HCT116 (cell line): ENCODE measurements at regions not wholly inside any gene's neighbourhood (a gene's known extent, or its start where the extent isn't known, plus 50 kb on each side); places are given as distances from the start of the nearest gene placed in this dataset.

ENCODE experiments used
- ATAC-seq: fragments of 200-7000 bp; cut with Tn5 transposase; 2 replicates; pipeline ENCODE4 v1.9.1; 2020; ENCODE audit warnings: mild to moderate bottlenecking, moderate library complexity
- BruUV-seq: library from RNA; stranded (reverse); fragments of 400-500 nt; replicated peaks from 2 replicates; lab custom pipeline; 2021; lab: Mats Ljungman, UMichigan
- CTCF ChIA-PET: fragments of 300-600 bp; sonication (Branson Sonifier 250); formaldehyde crosslinking; loops from one replicate; lab custom pipeline; 2021; ENCODE audit warnings: antibody characterized with exemption; lab: Charles Lee
- POLR2A ChIA-PET: fragments of 300-600, 350-600 bp; sonication (Branson Sonifier 250); formaldehyde crosslinking; loops from one replicate; lab custom pipeline; 2021; ENCODE audit warnings: antibody characterized with exemption; lab: Charles Lee
- RAD21 ChIA-PET, 2 experiments: fragments of 300-600 bp; sonication (Branson Sonifier 250); formaldehyde crosslinking; loops; one replicate each; lab custom pipeline; 2023; ENCODE audit warnings: low total read pairs in 2 of 2; ENCODE audit not compliant: uncharacterized antibody in 2 of 2, unreplicated experiment in 2 of 2, low non-redundant PET in 1 of 2; lab: Charles Lee
- DNase-seq: peaks from one replicate; pipeline ENCODE4 v3.0.0-alpha.2; 2010; ENCODE audit warnings: low read depth, low spot score
- H2AFZ ChIP-seq: fragments of 200-600 bp; shearing (Covaris generic), sonication (generic); 2 replicates; pipeline ENCODE4 v1.6.1; 2017; ENCODE audit warnings: low read depth, mixed run types, mixed read lengths, antibody characterized with exemption, low read length; ENCODE audit not compliant: poor library complexity, severe bottlenecking
- H3K27ac ChIP-seq: 2 replicates; pipeline ENCODE4 v1.5.1; 2012; ENCODE audit warnings: low read depth, low read length
- H3K27me3 ChIP-seq: fragments of 200-600 bp; sonication (generic); 2 replicates; pipeline ENCODE4 v1.6.1; 2016; ENCODE audit warnings: mixed run types, low read length, mixed read lengths; ENCODE audit not compliant: insufficient read depth
- H3K36me3 ChIP-seq, 2 experiments: fragments of 200-500 bp in 1 of 2; fragments of 200-600 bp in 1 of 2; sonication (Bioruptor generic) in 1 of 2; sonication (generic) in 1 of 2; 2 replicates each; pipeline versions ENCODE4 v1.5.1 to v1.6.1; 2014 to 2016; ENCODE audit warnings: low read length in 2 of 2, inconsistent platforms in 1 of 2, mixed read lengths in 1 of 2, mixed run types in 1 of 2; ENCODE audit not compliant: insufficient read depth in 2 of 2, control insufficient read depth in 1 of 2
- H3K4me1 ChIP-seq, 2 experiments: fragments of 200-600 bp in 1 of 2; sonication (generic) in 1 of 2; 2 replicates each; pipeline versions ENCODE4 v1.5.1 to v1.6.1; 2012 to 2017; ENCODE audit warnings: low read length in 2 of 2, inconsistent platforms in 1 of 2, mild to moderate bottlenecking in 1 of 2, mixed read lengths in 1 of 2, mixed run types in 1 of 2, moderate library complexity in 1 of 2; ENCODE audit not compliant: insufficient read depth in 2 of 2, control insufficient read depth in 1 of 2
- H3K4me2 ChIP-seq: fragments of 200-600 bp; sonication (generic); 2 replicates; pipeline ENCODE4 v1.6.1; 2017; ENCODE audit warnings: mixed run types, low read length, mixed read lengths
- H3K4me3 ChIP-seq, 2 experiments: fragments of 200-600 bp in 1 of 2; sonication (generic) in 1 of 2; replicated peaks in 1 of 2; 2 replicates each; pipeline ENCODE4 v1.5.1; 2011 to 2016; ENCODE audit warnings: low read length in 2 of 2, control low read depth in 1 of 2, low read depth in 1 of 2, mild to moderate bottlenecking in 1 of 2, mixed read lengths in 1 of 2, mixed run types in 1 of 2
- H3K79me2 ChIP-seq: fragments of 200-600 bp; sonication (generic); 2 replicates; pipeline ENCODE4 v1.6.1; 2017; ENCODE audit warnings: mild to moderate bottlenecking, mixed run types, low read length, moderate library complexity, mixed read lengths; ENCODE audit not compliant: insufficient read depth
- H3K9ac ChIP-seq: fragments of 200-600 bp; sonication (generic); 2 replicates; pipeline ENCODE4 v1.6.1; 2016; ENCODE audit warnings: low read length, mixed read lengths
- H3K9me2 ChIP-seq: fragments of 200-600 bp; sonication (generic), shearing (Covaris generic); 2 replicates; pipeline ENCODE4 v1.6.1; 2017; ENCODE audit warnings: mixed run types, mild to moderate bottlenecking, moderate library complexity; ENCODE audit not compliant: insufficient read depth
- H3K9me3 ChIP-seq, 2 experiments: fragments of 200-500 bp in 1 of 2; fragments of 200-600 bp in 1 of 2; sonication (Bioruptor generic) in 1 of 2; sonication (generic) in 1 of 2; 2 replicates each; pipeline ENCODE4 v1.6.1; 2014 to 2017; ENCODE audit warnings: low read length in 2 of 2, mixed read lengths in 2 of 2, inconsistent platforms in 1 of 2, low read depth in 1 of 2, mild to moderate bottlenecking in 1 of 2, mixed run types in 1 of 2, moderate library complexity in 1 of 2; ENCODE audit not compliant: control insufficient read depth in 1 of 2, insufficient read depth in 1 of 2
- H4K20me1 ChIP-seq: fragments of 200-600 bp; sonication (generic), shearing (Covaris generic); 2 replicates; pipeline ENCODE4 v1.6.1; 2017; ENCODE audit warnings: mixed run types, mild to moderate bottlenecking, moderate library complexity; ENCODE audit not compliant: insufficient read depth
- ATF3 ChIP-seq: IDR thresholded peaks from 2 replicates; pipeline ENCODE4 v1.6.1; 2012
- CEBPB ChIP-seq: IDR thresholded peaks from 2 replicates; pipeline ENCODE4 v1.6.1; 2012; ENCODE audit warnings: low read depth
- CTCF ChIP-seq, 3 experiments: fragments of 200-600 bp in 1 of 3; sonication (generic) in 1 of 3; IDR thresholded peaks in 2 of 3; conservative IDR thresholded peaks in 1 of 3; 2 replicates each; pipeline ENCODE4 v1.5.1; 2012 to 2017; ENCODE audit warnings: low read depth in 2 of 3, low read length in 2 of 3, antibody characterized with exemption in 1 of 3, borderline replicate concordance in 1 of 3, control low read depth in 1 of 3, mild to moderate bottlenecking in 1 of 3, mixed read lengths in 1 of 3, mixed run types in 1 of 3, moderate library complexity in 1 of 3; ENCODE audit not compliant: insufficient read depth in 1 of 3
- EGR1 ChIP-seq: IDR thresholded peaks from 2 replicates; pipeline ENCODE4 v1.6.1; 2012; ENCODE audit warnings: low read depth
- ELF1 ChIP-seq: IDR thresholded peaks from 2 replicates; pipeline ENCODE4 v1.6.1; 2012; ENCODE audit warnings: low read depth, borderline replicate concordance
- EZH2 ChIP-seq: fragments of 200-600 bp; sonication (generic); IDR thresholded peaks from 2 replicates; pipeline ENCODE4 v1.6.1; 2017; ENCODE audit warnings: antibody characterized with exemption, mixed run types
- FOSL1 ChIP-seq: IDR thresholded peaks from 2 replicates; pipeline ENCODE4 v1.6.1; 2012; ENCODE audit warnings: low read depth
- JUND ChIP-seq: IDR thresholded peaks from 2 replicates; pipeline ENCODE4 v1.6.1; 2012
- POLR2AphosphoS5 ChIP-seq: IDR thresholded peaks from 2 replicates; pipeline ENCODE4 v1.6.1; 2011; ENCODE audit warnings: mild to moderate bottlenecking, low read depth, low read length, moderate library complexity
- RAD21 ChIP-seq: IDR thresholded peaks from 2 replicates; pipeline ENCODE4 v1.6.1; 2012; ENCODE audit warnings: low read depth, mild to moderate bottlenecking
- SP1 ChIP-seq: IDR thresholded peaks from 2 replicates; pipeline ENCODE4 v1.6.1; 2012; ENCODE audit warnings: low read depth
- TCF7L2 ChIP-seq: IDR thresholded peaks from 2 replicates; pipeline ENCODE4 v1.7.0; 2011; ENCODE audit warnings: borderline replicate concordance, inconsistent platforms; ENCODE audit not compliant: insufficient read depth, insufficient read length; ENCODE audit errors: extremely low read depth
- ZBTB33 ChIP-seq: IDR thresholded peaks from 2 replicates; pipeline ENCODE4 v1.6.1; 2011; ENCODE audit warnings: mild to moderate bottlenecking, low read length, moderate library complexity; ENCODE audit not compliant: insufficient replicate concordance; ENCODE audit errors: extremely low read depth
- ZNF274 ChIP-seq: fragments of 200-500 bp; sonication (Bioruptor generic); IDR thresholded peaks from 2 replicates; pipeline ENCODE4 v1.6.1; 2014; ENCODE audit warnings: mild to moderate bottlenecking, low read depth, low read length, inconsistent platforms
- intact Hi-C: fragments of 100-400 bp; cut with micrococcal nuclease; formaldehyde crosslinking; loops from 2 replicates; pipeline ENCODE4 v1.10.0; 2022

- no peaks in the 10 kb centered on the region for H3K9me2 ChIP-seq
- CTCF ChIA-PET: interaction anchor here (2.1 kb wide), 1 partner anchor 8 kb away, joined by 7 read pairs; no protein-coding TSS in a partner anchor
Measured at GRCh38 chr22:22761606-22761962, 117.2 kb downstream of the GGTLC2 start.

GRCh38 chr22:22761963-22762772 lies 117.8 kb downstream of the GGTLC2 start:
- ATAC-seq: no peak
- H3K4me1 ChIP-seq: no peaks in the 10 kb centered on the region
- H3K9me2 ChIP-seq: no peaks in the 10 kb centered on the region
- no peaks in the 10 kb centered on the region for H3K36me3 ChIP-seq
- no peaks in the 10 kb centered on the region for H3K79me2 ChIP-seq
- TF ChIP-seq ZBTB33: no peak
- no peak for TF ChIP-seq FOSL1
- TF ChIP-seq SP1: no peak
- TF ChIP-seq RAD21: no peak
- no peak for TF ChIP-seq ELF1
- TF ChIP-seq ZNF274: no peak
- no peak for TF ChIP-seq JUND
- no peak for TF ChIP-seq TCF7L2
- TF ChIP-seq CTCF (IDR thresholded peaks at IDR 0.05 in 2 of 3, conservative IDR thresholded peaks at IDR 0.05 in 1 of 3; ENCODE audit: borderline replicate concordance in 1 of 3, insufficient read depth in 1 of 3, low read depth in 2 of 3, low read length in 2 of 3): no peak
- TF ChIP-seq EGR1: no peak
- no peak for TF ChIP-seq EZH2
- TF ChIP-seq ATF3: no peak
- TF ChIP-seq CEBPB: no peak
- H2AFZ ChIP-seq: no peak overlapping the region
- H3K27me3 ChIP-seq: peaks cover 4% of the 10 kb centered on the region; the same call in 1 of the 2 replicates
- no peak overlapping the region for H3K4me2 ChIP-seq
- CTCF ChIA-PET: interaction anchor here (1.3 to 2.1 kb wide), 2 partner anchors 9 to 17 kb away, joined by 3 to 7 read pairs; no protein-coding TSS in a partner anchor
- H3K4me3 ChIP-seq: no peak overlapping the region
- RAD21 ChIA-PET: no interaction called here
- H4K20me1 ChIP-seq: no peaks in the 10 kb centered on the region
- no peak for DNase-seq
- no peak overlapping the region for H3K27ac ChIP-seq
- BruUV-seq: no TSS peak
- no peak overlapping the region for H3K9ac ChIP-seq
- H3K9me3 ChIP-seq: no peaks in the 10 kb centered on the region
- POLR2A ChIA-PET: no interaction called here
- intact Hi-C loops: no loop called here

More at GRCh38 chr22:22761606-22761962, 117.2 kb downstream of the GGTLC2 start:
- RAD21 ChIA-PET: no interaction called here
- H3K36me3 ChIP-seq: no peaks in the 10 kb centered on the region
- DNase-seq: no peak
- H3K4me2 ChIP-seq: no peak overlapping the region
- H3K27ac ChIP-seq: no peak overlapping the region
- H3K4me1 ChIP-seq: no peaks in the 10 kb centered on the region
- BruUV-seq: no TSS peak
- H4K20me1 ChIP-seq: no peaks in the 10 kb centered on the region
- H3K9me3 ChIP-seq: no peaks in the 10 kb centered on the region
- POLR2A ChIA-PET: no interaction called here
- TF ChIP-seq POLR2AphosphoS5: no peak
- no peaks in the 10 kb centered on the region for H3K79me2 ChIP-seq
- H3K9ac ChIP-seq: no peak overlapping the region
- H2AFZ ChIP-seq: no peak overlapping the region
- H3K27me3 ChIP-seq: no peaks in the 10 kb centered on the region
- intact Hi-C loops: no loop called here
- no peak for ATAC-seq
- no peak overlapping the region for H3K4me3 ChIP-seq
